MM.1S (cell line): ENCODE measurements at regions not wholly inside any gene's neighbourhood (a gene's known extent, or its start where the extent isn't known, plus 50 kb on each side); places are given as distances from the start of the nearest gene placed in this dataset.
"Not testable (repeated sequence)": the region's sequence is repeated elsewhere in the genome, so short reads cannot be mapped to it uniquely, and the experiment has no call there.

Source experiments
- EZH2 ChIP-seq: fragments of 300-600 bp; sonication (generic); optimal IDR thresholded peaks from 2 replicates; pipeline ENCODE3; 2017; ENCODE audit warnings: low read depth, mild to moderate bottlenecking, antibody characterized with exemption, low read length, mixed read lengths
- TF ChIP-seq, protein P1 (sequence below): fragments of 300-600 bp; sonication (generic); IDR thresholded peaks from 2 replicates; pipeline ENCODE4 v1.5.1; 2016; ENCODE audit warnings: antibody characterized with exemption, low read length, mixed read lengths

DNA sequence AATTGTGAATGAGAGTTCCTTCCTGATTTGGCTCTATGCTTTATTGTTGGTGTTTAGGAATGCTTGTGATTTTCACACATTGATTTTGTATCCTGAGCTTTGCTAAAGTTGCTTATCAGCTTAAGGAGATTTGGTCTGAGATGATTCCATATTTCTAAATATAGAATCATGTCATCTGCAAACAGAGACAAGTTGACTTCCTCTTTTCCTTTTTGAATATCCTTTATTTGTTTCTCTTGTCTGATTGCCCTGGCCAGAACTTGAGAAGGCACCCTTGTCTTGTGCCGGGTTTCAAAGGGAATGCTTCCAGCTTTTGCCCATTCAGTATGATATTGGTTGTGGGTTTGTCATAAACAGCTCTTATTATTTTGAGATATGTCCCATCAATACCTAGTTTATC is 260.6 kb downstream of the TDRD3 start:
- TF ChIP-seq, protein P1, sequence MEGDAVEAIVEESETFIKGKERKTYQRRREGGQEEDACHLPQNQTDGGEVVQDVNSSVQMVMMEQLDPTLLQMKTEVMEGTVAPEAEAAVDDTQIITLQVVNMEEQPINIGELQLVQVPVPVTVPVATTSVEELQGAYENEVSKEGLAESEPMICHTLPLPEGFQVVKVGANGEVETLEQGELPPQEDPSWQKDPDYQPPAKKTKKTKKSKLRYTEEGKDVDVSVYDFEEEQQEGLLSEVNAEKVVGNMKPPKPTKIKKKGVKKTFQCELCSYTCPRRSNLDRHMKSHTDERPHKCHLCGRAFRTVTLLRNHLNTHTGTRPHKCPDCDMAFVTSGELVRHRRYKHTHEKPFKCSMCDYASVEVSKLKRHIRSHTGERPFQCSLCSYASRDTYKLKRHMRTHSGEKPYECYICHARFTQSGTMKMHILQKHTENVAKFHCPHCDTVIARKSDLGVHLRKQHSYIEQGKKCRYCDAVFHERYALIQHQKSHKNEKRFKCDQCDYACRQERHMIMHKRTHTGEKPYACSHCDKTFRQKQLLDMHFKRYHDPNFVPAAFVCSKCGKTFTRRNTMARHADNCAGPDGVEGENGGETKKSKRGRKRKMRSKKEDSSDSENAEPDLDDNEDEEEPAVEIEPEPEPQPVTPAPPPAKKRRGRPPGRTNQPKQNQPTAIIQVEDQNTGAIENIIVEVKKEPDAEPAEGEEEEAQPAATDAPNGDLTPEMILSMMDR: not testable (repeated sequence)
- TF ChIP-seq EZH2: not testable (repeated sequence)
